DOHH2 (cell line): ENCODE measurements at regions not wholly inside any gene's neighbourhood (a gene's known extent, or its start where the extent isn't known, plus 50 kb on each side); places are given as distances from the start of the nearest gene placed in this dataset.

Source experiments
- H3F3A ChIP-seq: fragments of 200-600 bp; sonication (generic), shearing (Covaris generic); 2 replicates; pipeline ENCODE4 v1.6.0; 2016; ENCODE audit warnings: antibody characterized with exemption, mild to moderate bottlenecking; ENCODE audit not compliant: control insufficient read depth, insufficient read depth
- H3K27ac ChIP-seq: fragments of 200-600 bp; sonication (generic); 2 replicates; pipeline ENCODE4 v1.5.1; 2014; ENCODE audit warnings: low read depth, mild to moderate bottlenecking, low read length, moderate library complexity
- H3K27me3 ChIP-seq: fragments of 200-600 bp; sonication (generic); 2 replicates; pipeline ENCODE4 v1.6.1; 2014; ENCODE audit warnings: mild to moderate bottlenecking, low read length, mixed read lengths; ENCODE audit not compliant: control insufficient read depth
- H3K36me3 ChIP-seq: fragments of 200-600 bp; sonication (generic); 2 replicates; pipeline ENCODE4 v1.6.1; 2014; ENCODE audit warnings: mild to moderate bottlenecking, low read length, moderate library complexity, mixed read lengths; ENCODE audit not compliant: control insufficient read depth
- H3K4me1 ChIP-seq: fragments of 200-600 bp; sonication (generic); 2 replicates; pipeline ENCODE4 v1.6.1; 2014; ENCODE audit warnings: mild to moderate bottlenecking, low read length, mixed read lengths; ENCODE audit not compliant: control insufficient read depth
- H3K4me2 ChIP-seq: fragments of 200-600 bp; sonication (generic); 2 replicates; pipeline ENCODE4 v1.6.0; 2014; ENCODE audit warnings: mild to moderate bottlenecking, low read length, moderate library complexity
- H3K4me3 ChIP-seq: fragments of 200-600 bp; sonication (generic); 2 replicates; pipeline ENCODE4 v1.5.1; 2014; ENCODE audit warnings: mild to moderate bottlenecking, low read length, mixed read lengths
- H3K79me2 ChIP-seq: fragments of 200-600 bp; sonication (generic); 2 replicates; pipeline ENCODE4 v1.6.1; 2014; ENCODE audit warnings: mild to moderate bottlenecking, low read length, mixed read lengths; ENCODE audit not compliant: control insufficient read depth
- H3K9me2 ChIP-seq: fragments of 200-600 bp; sonication (generic); replicated peaks from 2 replicates; pipeline ENCODE4 v1.6.1; 2014; ENCODE audit warnings: mild to moderate bottlenecking, low read length, mixed read lengths; ENCODE audit not compliant: control insufficient read depth
- H3K9me3 ChIP-seq: fragments of 200-600 bp; sonication (generic); 2 replicates; pipeline ENCODE4 v1.6.1; 2014; ENCODE audit warnings: antibody characterized with exemption, low read length, mixed read lengths; ENCODE audit not compliant: control insufficient read depth, insufficient read depth
- H4K20me1 ChIP-seq: fragments of 200-600 bp; sonication (generic); 2 replicates; pipeline ENCODE4 v1.6.0; 2014; ENCODE audit warnings: low read depth, mild to moderate bottlenecking, antibody characterized with exemption, low read length, moderate library complexity; ENCODE audit not compliant: control insufficient read depth, insufficient read depth
- CTCF ChIP-seq: fragments of 200-600 bp; sonication (generic); IDR thresholded peaks from one replicate; pipeline ENCODE4 v1.5.1; 2014; ENCODE audit warnings: antibody characterized with exemption, mild to moderate bottlenecking, low read depth, low read length; ENCODE audit not compliant: poor library complexity, severe bottlenecking
- EZH2phosphoT487 ChIP-seq: fragments of 200-600 bp; sonication (generic); IDR thresholded peaks from 2 replicates; pipeline ENCODE4 v1.6.1; 2017; ENCODE audit warnings: borderline replicate concordance, mild to moderate bottlenecking, antibody characterized with exemption, low read length, moderate library complexity, mixed read lengths

- no peaks in the 10 kb centered on the region for H3K9me2 ChIP-seq
- no peak overlapping the region for H3K4me2 ChIP-seq
- no peaks in the 10 kb centered on the region for H3K36me3 ChIP-seq
- H3K9me3 ChIP-seq, result no peaks in the 10 kb centered on the region
- H3K79me2 ChIP-seq, result no peaks in the 10 kb centered on the region
- no peaks in the 10 kb centered on the region for H3K4me1 ChIP-seq
- peaks cover 4% of the 10 kb centered on the region; the same call in 1 of the 2 replicates for H3K27me3 ChIP-seq
- H3K27ac ChIP-seq, result no peak overlapping the region
- TF ChIP-seq CTCF (no peak), EZH2phosphoT487 (no peak)
- no peaks in the 10 kb centered on the region for H4K20me1 ChIP-seq
- H3K4me3 ChIP-seq, result no peak overlapping the region
- H3F3A ChIP-seq, result no peaks in the 10 kb centered on the region
These were observed 56.8 kb upstream of the SHANK2 start for GRCh38 chr11:71309181-71309580.

- no peaks in the 10 kb centered on the region for H3K4me1 ChIP-seq
- TF ChIP-seq EZH2phosphoT487 (no peak), CTCF (no peak)
- H3K9me3 ChIP-seq, result no peaks in the 10 kb centered on the region
- no peaks in the 10 kb centered on the region for H3F3A ChIP-seq
- H3K36me3 ChIP-seq, result no peaks in the 10 kb centered on the region
- H3K79me2 ChIP-seq, result no peaks in the 10 kb centered on the region
- H3K27me3 ChIP-seq, result peaks cover 7% of the 10 kb centered on the region; the same call in 1 of the 2 replicates
- no peak overlapping the region for H3K27ac ChIP-seq
- H3K4me2 ChIP-seq, result no peak overlapping the region
- no peaks in the 10 kb centered on the region for H3K9me2 ChIP-seq
- H4K20me1 ChIP-seq, result no peaks in the 10 kb centered on the region
- no peak overlapping the region for H3K4me3 ChIP-seq
These were observed 55.7 kb upstream of the SHANK2 start for GRCh38 chr11:71307811-71308645.

DNA sequence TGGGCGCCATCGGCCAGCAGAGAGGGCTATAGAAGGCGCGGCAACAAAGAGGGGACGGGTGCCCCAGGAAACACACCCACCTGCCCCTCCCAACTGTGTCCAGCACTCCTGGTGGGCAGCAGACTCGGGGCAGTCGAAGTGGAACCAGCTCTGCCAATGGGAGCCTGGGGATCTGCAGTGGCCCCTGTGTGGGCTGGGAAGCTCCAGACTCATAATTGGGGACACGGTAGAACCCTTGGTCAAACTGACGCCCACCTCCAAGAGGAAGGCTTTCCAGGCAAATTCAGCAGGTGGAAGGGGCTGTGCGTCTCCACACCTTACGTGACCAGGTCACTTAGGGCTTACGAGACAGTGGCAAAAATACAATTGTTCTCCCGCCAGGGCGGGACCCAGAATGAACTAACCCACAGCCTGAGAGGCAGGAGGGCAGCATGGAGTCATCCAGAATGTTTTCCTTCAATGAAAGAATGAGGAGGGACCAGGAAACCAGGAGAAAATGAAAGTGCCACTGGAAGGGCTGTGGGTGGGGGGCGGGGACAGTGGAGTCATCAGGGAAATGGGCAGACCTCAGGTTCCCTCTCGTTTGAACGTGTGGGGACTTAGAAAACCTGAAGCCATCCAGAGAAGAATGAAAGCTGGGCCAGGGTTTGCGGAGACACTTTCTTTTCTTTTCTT, 53.2 kb upstream of the SHANK2 start:
- no peaks in the 10 kb centered on the region for H3F3A ChIP-seq
- no peaks in the 10 kb centered on the region for H3K9me2 ChIP-seq
- no peak overlapping the region for H3K27ac ChIP-seq
- H3K79me2 ChIP-seq, result no peaks in the 10 kb centered on the region
- no peaks in the 10 kb centered on the region for H3K4me1 ChIP-seq
- TF ChIP-seq CTCF (no peak), EZH2phosphoT487 (no peak)
- H3K27me3 ChIP-seq, result peaks cover 8% of the 10 kb centered on the region; the same call in 1 of the 2 replicates
- H3K4me3 ChIP-seq, result no peak overlapping the region
- no peaks in the 10 kb centered on the region for H3K36me3 ChIP-seq
- no peaks in the 10 kb centered on the region for H3K9me3 ChIP-seq
- H4K20me1 ChIP-seq, result no peaks in the 10 kb centered on the region
- H3K4me2 ChIP-seq, result no peak overlapping the region
